HG02943 (cell line): ENCODE measurements at regions not wholly inside any gene's neighbourhood (a gene's known extent, or its start where the extent isn't known, plus 50 kb on each side); places are given as distances from the start of the nearest gene placed in this dataset.
"Not testable (repeated sequence)": the region's sequence is repeated elsewhere in the genome, so short reads cannot be mapped to it uniquely, and the experiment has no call there.

Experiments used
- ATAC-seq: cut with Tn5 transposase; IDR thresholded peaks from one replicate; pipeline ENCODE4 v1.9.1; 2021; ENCODE audit warnings: mild to moderate bottlenecking, low read depth, moderate library complexity; ENCODE audit not compliant: unreplicated experiment

- no peak for ATAC-seq
These were observed 108.7 kb upstream of the KMT2C start for GRCh38 chr7:152544481-152544927.

- ATAC-seq, result no peak
These were observed 108.0 kb upstream of the KMT2C start for GRCh38 chr7:152543799-152544198.

DNA sequence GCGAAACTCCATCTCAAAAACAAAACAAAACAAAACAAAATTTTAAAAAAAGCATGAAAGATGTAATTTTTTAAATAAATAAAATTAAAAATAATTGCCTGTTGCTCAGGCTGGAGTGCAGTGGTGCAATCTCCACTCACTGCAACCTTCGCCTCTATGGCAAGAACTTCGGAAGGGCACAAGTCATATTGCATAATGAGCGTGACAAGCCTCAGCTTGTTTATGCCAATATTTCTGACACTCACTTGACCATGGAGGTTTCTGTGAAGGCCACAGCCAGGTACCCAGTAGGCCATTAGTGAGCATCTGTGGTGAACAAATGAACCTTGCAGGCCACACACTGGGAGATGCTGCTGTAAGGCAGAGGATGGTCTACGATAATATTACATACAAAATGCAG is 106.1 kb upstream of the KMT2C start:
- no peak for ATAC-seq

GRCh38 chr7:152539190-152539495 is 103.3 kb upstream of the KMT2C start:
- not testable (repeated sequence) for ATAC-seq

- not testable (repeated sequence) for ATAC-seq
These were observed 102.8 kb upstream of the KMT2C start for GRCh38 chr7:152538346-152539189.

DNA sequence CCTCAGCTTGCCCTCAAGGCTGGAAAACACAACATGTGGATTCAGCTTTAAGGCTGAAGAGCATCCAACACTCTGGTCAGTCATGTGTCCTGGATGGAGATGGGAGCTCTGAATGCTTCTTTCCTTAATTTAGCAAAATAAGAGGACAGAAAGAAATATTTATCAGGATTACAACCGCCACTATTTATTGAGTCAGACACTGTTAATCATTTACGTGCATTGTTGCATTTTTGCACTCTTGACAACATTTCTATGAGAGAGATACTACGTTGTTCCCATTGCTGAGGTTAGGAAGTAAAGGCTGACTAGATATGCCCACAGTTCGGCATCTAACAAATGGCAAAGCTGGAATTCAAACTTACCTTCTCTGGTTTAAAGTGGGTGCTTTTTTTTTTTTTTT is 101.8 kb upstream of the KMT2C start:
- ATAC-seq, result no peak

GRCh38 chr7:152528612-152529011 is 92.8 kb upstream of the KMT2C start:
- ATAC-seq, result no peak

GRCh38 chr7:152527610-152528032 is 91.8 kb upstream of the KMT2C start:
- no peak for ATAC-seq

DNA sequence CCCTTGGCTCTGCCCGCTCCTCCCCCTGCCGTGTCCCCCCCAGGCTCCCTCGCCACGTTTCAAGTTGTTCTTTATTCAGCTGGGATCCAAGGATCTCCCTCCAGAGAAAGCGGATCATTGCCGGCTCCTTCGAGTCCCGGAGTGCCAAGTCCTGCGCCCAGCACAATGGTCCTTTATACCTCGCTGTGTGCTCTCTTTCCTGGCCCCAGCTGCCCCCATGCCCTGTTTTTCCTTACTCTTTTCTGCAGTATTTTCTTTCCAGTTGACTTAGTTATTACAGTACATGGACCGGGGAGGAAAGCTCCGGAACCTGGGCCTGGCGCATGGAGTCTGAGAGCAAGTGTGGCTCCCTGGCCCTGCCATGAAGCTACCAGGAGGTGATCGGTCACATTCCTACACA is 88.1 kb upstream of the KMT2C start:
- ATAC-seq, result no peak

- ATAC-seq, result no peak
These were observed 86.8 kb upstream of the KMT2C start for GRCh38 chr7:152522571-152523067.

GRCh38 chr7:152521420-152522337 is 85.9 kb upstream of the KMT2C start:
- no peak for ATAC-seq

DNA sequence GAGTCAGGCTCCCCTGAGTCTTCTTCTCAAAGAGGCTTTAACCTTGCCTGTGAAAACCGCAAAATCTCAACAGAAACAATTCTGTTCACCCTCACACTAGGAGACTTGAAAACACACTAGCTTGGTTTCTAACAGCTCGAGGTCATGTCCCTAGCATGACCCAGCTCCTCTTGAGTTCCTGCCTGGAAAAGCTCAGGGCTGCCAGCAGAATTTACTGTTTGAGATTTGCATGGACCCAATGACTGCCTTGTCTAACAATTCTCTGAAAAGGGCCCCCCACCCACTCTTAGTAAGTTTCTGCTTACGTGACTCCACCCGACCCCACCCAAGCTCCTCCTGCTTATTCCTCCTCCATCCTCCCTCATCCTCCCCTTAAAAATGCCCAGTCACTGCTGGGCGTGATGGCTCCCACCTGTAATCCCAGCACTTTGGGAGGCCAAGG is 85.1 kb upstream of the KMT2C start:
- no peak for ATAC-seq

GRCh38 chr7:152519290-152519689 is 83.5 kb upstream of the KMT2C start:
- no peak for ATAC-seq

- ATAC-seq, result no peak
These were observed 80.4 kb upstream of the KMT2C start for GRCh38 chr7:152516216-152516615.

DNA sequence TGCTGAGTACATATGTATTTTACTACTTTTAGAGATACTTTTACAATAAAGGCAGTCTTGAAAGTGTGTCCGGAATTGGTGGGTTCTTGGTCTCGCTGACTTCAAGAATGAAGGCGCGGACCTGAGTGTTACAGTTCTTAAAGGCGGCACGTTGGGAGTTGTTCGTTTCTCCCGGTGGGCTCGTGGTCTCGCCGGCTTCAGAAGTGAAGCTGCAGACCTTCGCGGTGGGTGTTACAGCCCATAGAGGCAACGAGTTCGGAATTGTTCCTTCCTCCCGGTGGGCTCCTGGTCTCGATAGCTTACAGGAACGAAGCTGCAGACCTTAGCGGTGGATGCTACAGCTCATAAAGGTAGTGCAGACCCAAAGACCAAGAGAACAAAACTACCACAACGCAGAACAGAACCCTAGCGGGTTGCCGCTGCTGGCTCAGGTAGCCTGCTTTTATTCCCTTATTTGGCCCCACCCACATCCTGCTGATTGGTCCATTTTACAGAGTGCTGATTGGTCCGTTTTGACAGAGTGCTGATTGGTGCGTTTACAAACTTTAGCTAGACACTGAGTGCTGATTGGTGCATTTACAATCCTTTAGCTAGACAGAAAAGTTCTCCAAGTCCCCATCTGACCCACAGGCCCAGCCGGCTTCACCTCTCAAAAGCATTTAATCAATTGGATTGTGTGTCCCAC is 79.6 kb upstream of the KMT2C start:
- not testable (repeated sequence) for ATAC-seq

GRCh38 chr7:152514771-152515105 is 78.9 kb upstream of the KMT2C start:
- no peak for ATAC-seq

DNA sequence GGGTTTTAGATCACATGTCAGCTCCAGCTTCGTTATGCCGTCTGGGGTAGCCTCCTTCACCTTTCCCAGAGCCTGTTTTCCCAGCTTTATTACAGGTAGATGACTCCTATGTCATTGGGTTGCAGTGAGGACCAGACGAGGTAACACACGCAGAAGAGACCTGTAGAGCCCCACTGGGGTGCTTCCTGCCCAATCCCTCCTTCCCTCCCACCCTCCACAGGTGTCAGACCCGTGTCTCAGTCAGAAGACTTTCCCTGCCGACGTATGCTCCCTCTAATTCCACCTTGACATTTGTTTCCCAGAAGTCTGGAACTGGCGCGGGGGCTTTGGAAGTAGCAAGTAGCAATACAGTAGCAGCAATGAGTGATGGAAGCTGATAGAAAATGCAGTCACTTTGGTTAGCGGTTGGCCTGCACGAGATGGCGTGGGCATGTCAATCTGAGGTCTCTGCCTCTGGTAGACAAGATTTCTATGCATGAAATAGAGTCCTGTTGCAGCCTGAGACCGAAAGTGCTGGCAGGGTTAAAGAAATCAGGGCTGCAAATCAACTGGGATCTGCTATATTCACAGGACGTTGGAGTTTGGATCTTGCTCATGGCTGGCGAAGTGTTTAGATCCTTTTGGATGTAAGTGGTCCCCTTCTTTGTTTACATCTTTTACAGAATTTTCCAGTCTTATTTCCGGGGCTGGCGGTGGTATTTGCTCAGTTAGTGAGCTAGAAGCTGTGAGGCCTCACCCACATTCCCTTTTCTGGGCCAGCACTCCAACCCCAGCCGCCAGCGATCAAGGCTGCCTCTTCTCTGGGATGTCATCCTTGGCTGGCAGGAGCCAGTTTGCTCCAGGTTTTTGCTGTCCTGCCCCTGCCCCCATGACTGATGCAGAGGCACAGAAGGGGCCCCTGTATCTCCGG is 78.3 kb upstream of the KMT2C start:
- ATAC-seq, result no peak

DNA sequence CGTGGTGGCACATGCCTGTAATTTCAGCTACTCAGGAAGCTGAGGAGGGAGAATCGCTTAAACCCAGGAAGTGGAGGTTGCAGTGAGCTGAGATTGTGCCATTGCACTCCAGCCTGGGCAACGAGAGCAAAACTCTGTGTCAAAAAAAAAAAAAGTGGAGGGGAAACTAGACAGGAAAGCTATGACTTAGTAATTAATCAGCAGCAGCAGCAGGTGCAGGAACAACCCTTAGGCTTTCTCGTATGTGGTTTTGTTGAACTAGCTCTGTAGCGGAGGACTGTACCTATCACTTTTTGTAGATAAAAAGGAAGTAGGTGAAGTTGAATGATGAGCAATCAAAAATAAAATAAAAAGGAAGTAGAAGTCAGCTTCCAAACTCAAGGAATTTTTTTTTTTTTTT is 76.9 kb upstream of the KMT2C start:
- no peak for ATAC-seq

GRCh38 chr7:152511736-152512135 is 75.9 kb upstream of the KMT2C start:
- ATAC-seq, result no peak

DNA sequence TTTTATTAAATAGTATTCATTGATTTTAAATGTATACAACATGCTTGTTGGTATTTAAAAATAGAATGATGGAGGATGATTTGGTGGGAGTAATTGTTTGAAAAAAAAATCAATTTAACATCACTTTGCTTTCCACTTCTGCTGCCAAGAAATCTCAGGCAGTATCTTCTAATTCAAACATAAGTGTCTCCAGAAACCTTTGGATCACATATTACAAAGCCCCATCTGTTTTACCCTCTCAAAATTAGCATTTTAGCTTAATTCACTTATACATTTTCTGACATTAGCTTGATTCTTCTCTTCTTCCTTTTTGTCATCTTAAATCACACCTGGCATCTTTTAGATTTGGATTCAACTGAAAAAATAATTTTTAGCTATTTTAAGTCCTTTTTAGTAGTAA is 72.9 kb upstream of the KMT2C start:
- no peak for ATAC-seq
